ENCODE measurements at regions not wholly inside any gene's neighbourhood (a gene's known extent, or its start where the extent isn't known, plus 50 kb on each side); places are given as distances from the start of the nearest gene placed in this dataset.

- Histone ChIP-seq H3K27me3 (peaks cover 30% of the 10 kb centered on the region), H3K4me1 (ENCODE audit: insufficient read depth) (peaks cover 6% of the 10 kb centered on the region), H4K20me1 (ENCODE audit: insufficient read depth, poor library complexity, severe bottlenecking) (no peaks in the 10 kb centered on the region), H3K9me2 (replicated peaks; ENCODE audit: insufficient read depth) (no peaks in the 10 kb centered on the region), H3K36me3 (replicated peaks; ENCODE audit: insufficient read depth, low read depth) (no peaks in the 10 kb centered on the region), H3K79me2 (no peaks in the 10 kb centered on the region), H2AFZ (no peak overlapping the region), H3K9me3 (ENCODE audit: low read depth) (no peaks in the 10 kb centered on the region), H3K27ac (no peak overlapping the region), H3K4me3 (no peak overlapping the region), H3K4me2 (no peak overlapping the region)
- 78% methylated on average over 7 of the region's 7 CpGs for WGBS (ENCODE audit: low lambda C conversion rate, missing lambda C conversion rate)
- no peak for DNase-seq (ENCODE audit: low spot score)
- TF ChIP-seq CTCF (IDR thresholded peaks at IDR 0.05; ENCODE audit: poor library complexity) (no peak), EZH2 (IDR thresholded peaks at IDR 0.05; ENCODE audit: borderline replicate concordance) (no peak), EZH2phosphoT487 (IDR thresholded peaks at IDR 0.05; ENCODE audit: low read depth, severe bottlenecking, unreplicated experiment) (no peak)
Observed at GRCh38 chr9:86643946-86644674, 289.9 kb upstream of the TUT7 start.

- Histone ChIP-seq H3K4me1 (ENCODE audit: insufficient read depth) (peaks cover 6% of the 10 kb centered on the region), H3K9me2 (replicated peaks; ENCODE audit: insufficient read depth) (no peaks in the 10 kb centered on the region), H3K9me3 (ENCODE audit: low read depth) (no peaks in the 10 kb centered on the region), H3K36me3 (replicated peaks; ENCODE audit: insufficient read depth, low read depth) (no peaks in the 10 kb centered on the region), H2AFZ (no peak overlapping the region), H3K4me2 (no peak overlapping the region), H3K27ac (no peak overlapping the region), H3K27me3 (peaks cover 40% of the 10 kb centered on the region), H4K20me1 (ENCODE audit: insufficient read depth, poor library complexity, severe bottlenecking) (no peaks in the 10 kb centered on the region), H3K4me3 (no peak overlapping the region), H3K79me2 (no peaks in the 10 kb centered on the region)
- TF ChIP-seq EZH2 (IDR thresholded peaks at IDR 0.05; ENCODE audit: borderline replicate concordance) (no peak), CTCF (IDR thresholded peaks at IDR 0.05; ENCODE audit: poor library complexity) (no peak), EZH2phosphoT487 (IDR thresholded peaks at IDR 0.05; ENCODE audit: low read depth, severe bottlenecking, unreplicated experiment) (no peak)
- WGBS (ENCODE audit: low lambda C conversion rate, missing lambda C conversion rate): 52% methylated on average over 5 of the region's 5 CpGs
- no peak for DNase-seq (ENCODE audit: low spot score)
Observed at GRCh38 chr9:86642721-86643120, 288.5 kb upstream of the TUT7 start.

- TF ChIP-seq CTCF (IDR thresholded peaks at IDR 0.05; ENCODE audit: poor library complexity): no peak
- TF ChIP-seq EZH2 (IDR thresholded peaks at IDR 0.05; ENCODE audit: borderline replicate concordance): no peak
- no peak for TF ChIP-seq EZH2phosphoT487 (IDR thresholded peaks at IDR 0.05; ENCODE audit: low read depth, severe bottlenecking, unreplicated experiment)
- Histone ChIP-seq H3K9me3 (ENCODE audit: low read depth) (no peaks in the 10 kb centered on the region), H3K27me3 (peaks cover 40% of the 10 kb centered on the region), H4K20me1 (ENCODE audit: insufficient read depth, poor library complexity, severe bottlenecking) (no peaks in the 10 kb centered on the region), H2AFZ (no peak overlapping the region), H3K4me3 (no peak overlapping the region), H3K27ac (no peak overlapping the region), H3K4me2 (no peak overlapping the region), H3K4me1 (ENCODE audit: insufficient read depth) (peaks cover 6% of the 10 kb centered on the region), H3K36me3 (replicated peaks; ENCODE audit: insufficient read depth, low read depth) (no peaks in the 10 kb centered on the region), H3K9me2 (replicated peaks; ENCODE audit: insufficient read depth) (no peaks in the 10 kb centered on the region), H3K79me2 (no peaks in the 10 kb centered on the region)
- whole genome bisulfite sequencing (ENCODE audit: low lambda C conversion rate, missing lambda C conversion rate): 60% methylated on average over 3 of the region's 3 CpGs
- DNase-seq (ENCODE audit: low spot score): no peak
Observed at GRCh38 chr9:86641970-86642369, 287.8 kb upstream of the TUT7 start.

All from hepatocyte (in vitro differentiated cells).